ENCODE measurements at regions not wholly inside any gene's neighbourhood (a gene's known extent, or its start where the extent isn't known, plus 50 kb on each side); places are given as distances from the start of the nearest gene placed in this dataset.

- TF ChIP-seq, protein P1, sequence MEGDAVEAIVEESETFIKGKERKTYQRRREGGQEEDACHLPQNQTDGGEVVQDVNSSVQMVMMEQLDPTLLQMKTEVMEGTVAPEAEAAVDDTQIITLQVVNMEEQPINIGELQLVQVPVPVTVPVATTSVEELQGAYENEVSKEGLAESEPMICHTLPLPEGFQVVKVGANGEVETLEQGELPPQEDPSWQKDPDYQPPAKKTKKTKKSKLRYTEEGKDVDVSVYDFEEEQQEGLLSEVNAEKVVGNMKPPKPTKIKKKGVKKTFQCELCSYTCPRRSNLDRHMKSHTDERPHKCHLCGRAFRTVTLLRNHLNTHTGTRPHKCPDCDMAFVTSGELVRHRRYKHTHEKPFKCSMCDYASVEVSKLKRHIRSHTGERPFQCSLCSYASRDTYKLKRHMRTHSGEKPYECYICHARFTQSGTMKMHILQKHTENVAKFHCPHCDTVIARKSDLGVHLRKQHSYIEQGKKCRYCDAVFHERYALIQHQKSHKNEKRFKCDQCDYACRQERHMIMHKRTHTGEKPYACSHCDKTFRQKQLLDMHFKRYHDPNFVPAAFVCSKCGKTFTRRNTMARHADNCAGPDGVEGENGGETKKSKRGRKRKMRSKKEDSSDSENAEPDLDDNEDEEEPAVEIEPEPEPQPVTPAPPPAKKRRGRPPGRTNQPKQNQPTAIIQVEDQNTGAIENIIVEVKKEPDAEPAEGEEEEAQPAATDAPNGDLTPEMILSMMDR (IDR thresholded peaks at IDR 0.05 in 2 of 3, conservative IDR thresholded peaks at IDR 0.05 in 1 of 3; ENCODE audit: control insufficient read depth in 2 of 3, extremely low read depth in 1 of 3, insufficient read depth in 1 of 3, low read depth in 3 of 3, low read length in 3 of 3), result no peak
- no peak for TF ChIP-seq EZH2 (IDR thresholded peaks at IDR 0.05; ENCODE audit: borderline replicate concordance, control insufficient read depth, low read depth, low read length)
- TF ChIP-seq, protein P2, sequence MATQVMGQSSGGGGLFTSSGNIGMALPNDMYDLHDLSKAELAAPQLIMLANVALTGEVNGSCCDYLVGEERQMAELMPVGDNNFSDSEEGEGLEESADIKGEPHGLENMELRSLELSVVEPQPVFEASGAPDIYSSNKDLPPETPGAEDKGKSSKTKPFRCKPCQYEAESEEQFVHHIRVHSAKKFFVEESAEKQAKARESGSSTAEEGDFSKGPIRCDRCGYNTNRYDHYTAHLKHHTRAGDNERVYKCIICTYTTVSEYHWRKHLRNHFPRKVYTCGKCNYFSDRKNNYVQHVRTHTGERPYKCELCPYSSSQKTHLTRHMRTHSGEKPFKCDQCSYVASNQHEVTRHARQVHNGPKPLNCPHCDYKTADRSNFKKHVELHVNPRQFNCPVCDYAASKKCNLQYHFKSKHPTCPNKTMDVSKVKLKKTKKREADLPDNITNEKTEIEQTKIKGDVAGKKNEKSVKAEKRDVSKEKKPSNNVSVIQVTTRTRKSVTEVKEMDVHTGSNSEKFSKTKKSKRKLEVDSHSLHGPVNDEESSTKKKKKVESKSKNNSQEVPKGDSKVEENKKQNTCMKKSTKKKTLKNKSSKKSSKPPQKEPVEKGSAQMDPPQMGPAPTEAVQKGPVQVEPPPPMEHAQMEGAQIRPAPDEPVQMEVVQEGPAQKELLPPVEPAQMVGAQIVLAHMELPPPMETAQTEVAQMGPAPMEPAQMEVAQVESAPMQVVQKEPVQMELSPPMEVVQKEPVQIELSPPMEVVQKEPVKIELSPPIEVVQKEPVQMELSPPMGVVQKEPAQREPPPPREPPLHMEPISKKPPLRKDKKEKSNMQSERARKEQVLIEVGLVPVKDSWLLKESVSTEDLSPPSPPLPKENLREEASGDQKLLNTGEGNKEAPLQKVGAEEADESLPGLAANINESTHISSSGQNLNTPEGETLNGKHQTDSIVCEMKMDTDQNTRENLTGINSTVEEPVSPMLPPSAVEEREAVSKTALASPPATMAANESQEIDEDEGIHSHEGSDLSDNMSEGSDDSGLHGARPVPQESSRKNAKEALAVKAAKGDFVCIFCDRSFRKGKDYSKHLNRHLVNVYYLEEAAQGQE (IDR thresholded peaks at IDR 0.05; ENCODE audit: low read depth, low read length), result no peak
- TF ChIP-seq GABPA (IDR thresholded peaks at IDR 0.05; ENCODE audit: low read depth), result no peak
- no peak for TF ChIP-seq BMI1 (IDR thresholded peaks at IDR 0.05; ENCODE audit: borderline replicate concordance)
- TF ChIP-seq SMARCA5 (IDR thresholded peaks at IDR 0.05), result no peak
- no peak for TF ChIP-seq POLR2A (IDR thresholded peaks at IDR 0.05; ENCODE audit: low read depth, low read length)
- TF ChIP-seq, protein P3, sequence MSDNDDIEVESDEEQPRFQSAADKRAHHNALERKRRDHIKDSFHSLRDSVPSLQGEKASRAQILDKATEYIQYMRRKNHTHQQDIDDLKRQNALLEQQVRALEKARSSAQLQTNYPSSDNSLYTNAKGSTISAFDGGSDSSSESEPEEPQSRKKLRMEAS (IDR thresholded peaks at IDR 0.05; ENCODE audit: low read depth, low read length), result no peak
Observed at GRCh38 chr18:28995319-28995718, 818.4 kb upstream of the CDH2 start.
